ENCODE measurements at regions not wholly inside any gene's neighbourhood (a gene's known extent, or its start where the extent isn't known, plus 50 kb on each side); places are given as distances from the start of the nearest gene placed in this dataset.

GRCh38 chr3:96361241-96361640 lies 453.2 kb upstream of the EPHA6 start (continued):
- no peak for TF ChIP-seq CTCF (conservative IDR thresholded peaks at IDR 0.05; ENCODE audit: low read depth in 2 of 2)
- no peak for TF ChIP-seq EZH2phosphoT487 (IDR thresholded peaks at IDR 0.05; ENCODE audit: unreplicated experiment)
- no peak for TF ChIP-seq ZNF331 (CRISPR knock-in tag; IDR thresholded peaks at IDR 0.05; ENCODE audit: low read depth)
- no peak for TF ChIP-seq EZH2 (IDR thresholded peaks at IDR 0.05; ENCODE audit: low read depth, unreplicated experiment)
- no peak for TF ChIP-seq CREB1 (CRISPR knock-in tag; IDR thresholded peaks at IDR 0.05; ENCODE audit: low read depth)

- no peaks in the 10 kb centered on the region for H3K79me2 ChIP-seq (replicated peaks; ENCODE audit: insufficient read depth)
- H3K4me2 ChIP-seq: no peak overlapping the region
- Mint-ChIP-seq H3K36me3 (ENCODE audit: low read depth) (no peaks in the 10 kb centered on the region), H3K27me3 (ENCODE audit: insufficient read depth, low read depth, poor library complexity) (no peaks in the 10 kb centered on the region), H3K27ac (no peak overlapping the region), H3K4me1 (no peaks in the 10 kb centered on the region), H3K9me3 (peaks cover 3% of the 10 kb centered on the region; the same call in 1 of the 3 replicates), H3K4me3 (no peak overlapping the region)
- no peak for ATAC-seq
- no peaks in the 10 kb centered on the region for H3K36me3 ChIP-seq (ENCODE audit: insufficient read depth)
- H3K4me3 ChIP-seq: no peak overlapping the region
- TF ChIP-seq EZH2 (IDR thresholded peaks at IDR 0.05; ENCODE audit: low read depth, unreplicated experiment) (no peak), REST (IDR thresholded peaks at IDR 0.05; ENCODE audit: unreplicated experiment) (no peak), ZNF114 (CRISPR knock-in tag; IDR thresholded peaks at IDR 0.05) (no peak)
- DNase-seq (ENCODE audit: low spot score): no peak
- H3F3A ChIP-seq (replicated peaks; ENCODE audit: low read depth): no peaks in the 10 kb centered on the region
- no peaks in the 10 kb centered on the region for H4K20me1 ChIP-seq (replicated peaks; ENCODE audit: insufficient read depth)
- no peaks in the 10 kb centered on the region for H3K4me1 ChIP-seq (ENCODE audit: insufficient read depth)
- H3K9me2 ChIP-seq (ENCODE audit: insufficient read depth): no peaks in the 10 kb centered on the region
- H3K27me3 ChIP-seq (ENCODE audit: insufficient read depth): no peaks in the 10 kb centered on the region
- no peak overlapping the region for H2AFZ ChIP-seq
- no peak overlapping the region for H3K27ac ChIP-seq (ENCODE audit: low read depth)
Measured at GRCh38 chr3:96370637-96371036, 443.8 kb upstream of the EPHA6 start.

GRCh38 chr3:96410006-96410730 lies 404.2 kb upstream of the EPHA6 start:
- Histone ChIP-seq H3K27me3 (ENCODE audit: insufficient read depth) (no peaks in the 10 kb centered on the region), H2AFZ (no peak overlapping the region), H3K4me2 (no peak overlapping the region), H3F3A (replicated peaks; ENCODE audit: low read depth) (no peaks in the 10 kb centered on the region), H3K27ac (ENCODE audit: low read depth) (no peak overlapping the region), H3K79me2 (replicated peaks; ENCODE audit: insufficient read depth) (no peaks in the 10 kb centered on the region), H3K4me3 (no peak overlapping the region), H3K36me3 (ENCODE audit: insufficient read depth) (no peaks in the 10 kb centered on the region), H4K20me1 (replicated peaks; ENCODE audit: insufficient read depth) (no peaks in the 10 kb centered on the region), H3K4me1 (ENCODE audit: insufficient read depth) (no peaks in the 10 kb centered on the region), H3K9me2 (ENCODE audit: insufficient read depth) (no peaks in the 10 kb centered on the region; the same call in 1 of the 2 replicates)
- Mint-ChIP-seq H3K4me1 (no peaks in the 10 kb centered on the region), H3K27ac (no peak overlapping the region), H3K36me3 (ENCODE audit: low read depth) (peaks cover 13% of the 10 kb centered on the region), H3K4me3 (no peak overlapping the region), H3K27me3 (ENCODE audit: insufficient read depth, low read depth, poor library complexity) (no peaks in the 10 kb centered on the region), H3K9me3 (peaks cover 22% of the 10 kb centered on the region)
- no peak for DNase-seq (ENCODE audit: low spot score)
- ATAC-seq: no peak
- no peak for TF ChIP-seq POLR2AphosphoS5 (IDR thresholded peaks at IDR 0.05; ENCODE audit: low read depth)
- TF ChIP-seq REST (IDR thresholded peaks at IDR 0.05; ENCODE audit: unreplicated experiment): no peak
- no peak for TF ChIP-seq EZH2 (IDR thresholded peaks at IDR 0.05; ENCODE audit: low read depth, unreplicated experiment)
- no peak for TF ChIP-seq ZNF331 (CRISPR knock-in tag; IDR thresholded peaks at IDR 0.05; ENCODE audit: low read depth)
- no peak for TF ChIP-seq CREB1 (CRISPR knock-in tag; IDR thresholded peaks at IDR 0.05; ENCODE audit: low read depth)
- no peak for TF ChIP-seq ZNF114 (CRISPR knock-in tag; IDR thresholded peaks at IDR 0.05)
- no peak for TF ChIP-seq EZH2phosphoT487 (IDR thresholded peaks at IDR 0.05; ENCODE audit: unreplicated experiment)
- TF ChIP-seq, protein P1, sequence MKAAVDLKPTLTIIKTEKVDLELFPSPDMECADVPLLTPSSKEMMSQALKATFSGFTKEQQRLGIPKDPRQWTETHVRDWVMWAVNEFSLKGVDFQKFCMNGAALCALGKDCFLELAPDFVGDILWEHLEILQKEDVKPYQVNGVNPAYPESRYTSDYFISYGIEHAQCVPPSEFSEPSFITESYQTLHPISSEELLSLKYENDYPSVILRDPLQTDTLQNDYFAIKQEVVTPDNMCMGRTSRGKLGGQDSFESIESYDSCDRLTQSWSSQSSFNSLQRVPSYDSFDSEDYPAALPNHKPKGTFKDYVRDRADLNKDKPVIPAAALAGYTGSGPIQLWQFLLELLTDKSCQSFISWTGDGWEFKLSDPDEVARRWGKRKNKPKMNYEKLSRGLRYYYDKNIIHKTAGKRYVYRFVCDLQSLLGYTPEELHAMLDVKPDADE (IDR thresholded peaks at IDR 0.05): no peak
